SH-SY5Y (cell line): ENCODE measurements at regions not wholly inside any gene's neighbourhood (a gene's known extent, or its start where the extent isn't known, plus 50 kb on each side); places are given as distances from the start of the nearest gene placed in this dataset.

Experiments used
- GATA2 ChIP-seq: IDR thresholded peaks from 2 replicates; pipeline ENCODE4 v1.6.1; 2011; ENCODE audit warnings: mild to moderate bottlenecking, low read depth, low read length
- GATA3 ChIP-seq: IDR thresholded peaks from 2 replicates; pipeline ENCODE4 v1.6.1; 2011; ENCODE audit warnings: low read depth, mild to moderate bottlenecking, low read length, moderate library complexity

DNA sequence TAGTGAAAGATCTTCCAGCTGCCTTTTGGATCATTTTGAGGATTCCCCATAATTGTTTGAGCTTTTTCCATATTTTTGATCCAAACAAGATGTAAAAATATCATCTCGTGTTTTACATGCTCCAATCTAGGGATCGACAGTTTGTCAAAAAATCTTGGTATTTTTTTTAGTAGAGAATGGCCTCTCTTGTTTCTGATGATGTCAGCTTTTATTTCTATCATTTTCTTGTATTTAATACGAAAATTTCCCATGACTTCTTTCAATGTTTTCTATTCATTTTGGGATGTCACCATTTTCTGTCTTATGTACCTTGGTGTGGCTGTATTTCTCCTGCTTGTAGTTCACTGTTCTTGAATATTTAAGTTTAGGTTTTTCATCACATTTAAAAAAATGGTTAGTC is 812.0 kb upstream of the NCAM2 start:
- TF ChIP-seq GATA2 = no peak
- no peak for TF ChIP-seq GATA3
